ENCODE measurements at regions not wholly inside any gene's neighbourhood (a gene's known extent, or its start where the extent isn't known, plus 50 kb on each side); places are given as distances from the start of the nearest gene placed in this dataset.

GRCh38 chr17:33500151-33500550, 207.1 kb upstream of the ASIC2 start:
- TF ChIP-seq GATA3 (IDR thresholded peaks at IDR 0.05; ENCODE audit: low read depth, low read length) (no peak), GATA2 (IDR thresholded peaks at IDR 0.05; ENCODE audit: low read depth, low read length) (no peak)

GRCh38 chr17:33501185-33501584, 208.1 kb upstream of the ASIC2 start:
- no peak for TF ChIP-seq GATA3 (IDR thresholded peaks at IDR 0.05; ENCODE audit: low read depth, low read length)
- TF ChIP-seq GATA2 (IDR thresholded peaks at IDR 0.05; ENCODE audit: low read depth, low read length) = no peak

GRCh38 chr17:33504571-33504970, 211.5 kb upstream of the ASIC2 start:
- peak; percentile 50; the same call in 1 of the 2 replicates for TF ChIP-seq GATA2 (IDR thresholded peaks at IDR 0.05; ENCODE audit: low read depth, low read length)
- TF ChIP-seq GATA3 (IDR thresholded peaks at IDR 0.05; ENCODE audit: low read depth, low read length) = no peak

- TF ChIP-seq GATA3 (IDR thresholded peaks at IDR 0.05; ENCODE audit: low read depth, low read length) = no peak
- TF ChIP-seq GATA2 (IDR thresholded peaks at IDR 0.05; ENCODE audit: low read depth, low read length) = peak; percentile 92
These were observed 214.0 kb upstream of the ASIC2 start for GRCh38 chr17:33506889-33507650.

- TF ChIP-seq GATA2 (IDR thresholded peaks at IDR 0.05; ENCODE audit: low read depth, low read length) = no peak
- TF ChIP-seq GATA3 (IDR thresholded peaks at IDR 0.05; ENCODE audit: low read depth, low read length) = no peak
These were observed 215.1 kb upstream of the ASIC2 start for GRCh38 chr17:33508215-33508614.

- TF ChIP-seq GATA2 (IDR thresholded peaks at IDR 0.05; ENCODE audit: low read depth, low read length) (peak; percentile 78), GATA3 (IDR thresholded peaks at IDR 0.05; ENCODE audit: low read depth, low read length) (no peak)
These were observed 216.2 kb upstream of the ASIC2 start for GRCh38 chr17:33509331-33509730.

- TF ChIP-seq GATA3 (IDR thresholded peaks at IDR 0.05; ENCODE audit: low read depth, low read length) (no peak), GATA2 (IDR thresholded peaks at IDR 0.05; ENCODE audit: low read depth, low read length) (no peak)
These were observed 218.6 kb upstream of the ASIC2 start for GRCh38 chr17:33511670-33512069.

GRCh38 chr17:33512113-33512512, 219.0 kb upstream of the ASIC2 start:
- no peak for TF ChIP-seq GATA2 (IDR thresholded peaks at IDR 0.05; ENCODE audit: low read depth, low read length)
- no peak for TF ChIP-seq GATA3 (IDR thresholded peaks at IDR 0.05; ENCODE audit: low read depth, low read length)

- TF ChIP-seq GATA3 (IDR thresholded peaks at IDR 0.05; ENCODE audit: low read depth, low read length) (no peak), GATA2 (IDR thresholded peaks at IDR 0.05; ENCODE audit: low read depth, low read length) (no peak)
These were observed 220.7 kb upstream of the ASIC2 start for GRCh38 chr17:33513769-33514168.

- TF ChIP-seq GATA2 (IDR thresholded peaks at IDR 0.05; ENCODE audit: low read depth, low read length) = no peak
- no peak for TF ChIP-seq GATA3 (IDR thresholded peaks at IDR 0.05; ENCODE audit: low read depth, low read length)
These were observed 221.3 kb upstream of the ASIC2 start for GRCh38 chr17:33514369-33514768.

GRCh38 chr17:33515974-33516373, 222.9 kb upstream of the ASIC2 start:
- TF ChIP-seq GATA3 (IDR thresholded peaks at IDR 0.05; ENCODE audit: low read depth, low read length) (no peak), GATA2 (IDR thresholded peaks at IDR 0.05; ENCODE audit: low read depth, low read length) (no peak)

- TF ChIP-seq GATA3 (IDR thresholded peaks at IDR 0.05; ENCODE audit: low read depth, low read length) = no peak
- no peak for TF ChIP-seq GATA2 (IDR thresholded peaks at IDR 0.05; ENCODE audit: low read depth, low read length)
These were observed 223.6 kb upstream of the ASIC2 start for GRCh38 chr17:33516645-33517044.

- TF ChIP-seq GATA3 (IDR thresholded peaks at IDR 0.05; ENCODE audit: low read depth, low read length) (no peak), GATA2 (IDR thresholded peaks at IDR 0.05; ENCODE audit: low read depth, low read length) (no peak)
These were observed 224.7 kb upstream of the ASIC2 start for GRCh38 chr17:33517746-33518145.

- no peak for TF ChIP-seq GATA3 (IDR thresholded peaks at IDR 0.05; ENCODE audit: low read depth, low read length)
- TF ChIP-seq GATA2 (IDR thresholded peaks at IDR 0.05; ENCODE audit: low read depth, low read length) = no peak
These were observed 226.6 kb upstream of the ASIC2 start for GRCh38 chr17:33519692-33520091.
